Panc1 (cell line): ENCODE measurements at regions not wholly inside any gene's neighbourhood (a gene's known extent, or its start where the extent isn't known, plus 50 kb on each side); places are given as distances from the start of the nearest gene placed in this dataset.
"Not testable (repeated sequence)": the region's sequence is repeated elsewhere in the genome, so short reads cannot be mapped to it uniquely, and the experiment has no call there.

Experiments
- ATAC-seq: fragments of 200-7000 bp; cut with Tn5 transposase; 2 replicates; pipeline ENCODE4 v1.9.1; 2020; ENCODE audit warnings: mild to moderate bottlenecking, moderate library complexity
- BruUV-seq: library from RNA; stranded (reverse); fragments of 400-500 nt; replicated peaks from 2 replicates; lab custom pipeline; 2021; lab: Mats Ljungman, UMichigan
- CTCF ChIA-PET: fragments of 300-600 bp; sonication (Branson Sonifier 250); formaldehyde crosslinking; loops from one replicate; lab custom pipeline; 2022; ENCODE audit warnings: antibody characterized with exemption; lab: Charles Lee
- POLR2A ChIA-PET: fragments of 300-600 bp; sonication (Branson Sonifier 250); formaldehyde crosslinking; loops from one replicate; lab custom pipeline; 2022; ENCODE audit warnings: antibody characterized with exemption; lab: Charles Lee
- DNase-seq: peaks from one replicate; pipeline ENCODE4 v3.0.0-alpha.2; 2010; ENCODE audit warnings: low read depth, low spot score
- H3K27ac ChIP-seq: 2 replicates; pipeline ENCODE4 v1.5.1; 2011; ENCODE audit warnings: mild to moderate bottlenecking, low read length, inconsistent platforms
- H3K27me3 ChIP-seq: fragments of 200-500 bp; sonication (Bioruptor generic); 2 replicates; pipeline ENCODE4 v1.6.0; 2014; ENCODE audit warnings: low read length, inconsistent platforms; ENCODE audit not compliant: control insufficient read depth, insufficient read depth
- H3K36me3 ChIP-seq: fragments of 200-500 bp; sonication (Bioruptor generic); 2 replicates; pipeline ENCODE4 v1.5.1; 2014; ENCODE audit warnings: inconsistent platforms, mild to moderate bottlenecking, low read length, moderate library complexity; ENCODE audit not compliant: control insufficient read depth, insufficient read depth
- H3K4me1 ChIP-seq: 2 replicates; pipeline ENCODE4 v1.5.1; 2011; ENCODE audit warnings: inconsistent platforms, mild to moderate bottlenecking, low read length, moderate library complexity; ENCODE audit not compliant: control insufficient read depth, insufficient read depth
- H3K4me3 ChIP-seq, 2 experiments: 2 replicates each; pipeline ENCODE4 v1.5.1; 2011 to 2012; ENCODE audit warnings: low read depth in 2 of 2, low read length in 2 of 2, mild to moderate bottlenecking in 2 of 2, inconsistent platforms in 1 of 2, moderate library complexity in 1 of 2
- H3K9me3 ChIP-seq: fragments of 200-500 bp; sonication (Bioruptor generic); 2 replicates; pipeline ENCODE4 v1.5.1; 2014; ENCODE audit warnings: low read depth, mild to moderate bottlenecking, inconsistent platforms, low read length, moderate library complexity; ENCODE audit not compliant: control insufficient read depth, insufficient read depth
- POLR2AphosphoS5 ChIP-seq: IDR thresholded peaks from 2 replicates; pipeline ENCODE4 v1.6.1; 2012; ENCODE audit warnings: mild to moderate bottlenecking, low read depth, low read length, moderate library complexity
- REST ChIP-seq, 2 experiments: IDR thresholded peaks; 2 replicates each; pipeline ENCODE4 v1.6.1; 2011 to 2012; ENCODE audit warnings: low read depth in 2 of 2, control low read depth in 1 of 2, low read length in 1 of 2, mild to moderate bottlenecking in 1 of 2, moderate library complexity in 1 of 2; ENCODE audit not compliant: insufficient read depth in 1 of 2
- SIN3A ChIP-seq: IDR thresholded peaks from 2 replicates; pipeline ENCODE4 v1.6.1; 2012; ENCODE audit warnings: low read depth, mild to moderate bottlenecking, low read length, moderate library complexity, borderline replicate concordance; ENCODE audit not compliant: insufficient read depth
- TCF7L2 ChIP-seq: IDR thresholded peaks from 2 replicates; pipeline ENCODE4 v1.6.1; 2011; ENCODE audit warnings: mild to moderate bottlenecking, low read depth, low read length, inconsistent platforms
- in situ Hi-C: cut with HindIII; loops from 2 replicates; pipeline ENCODE4 v1.10.0; 2016; ENCODE audit warnings: low sequenced_read_pairs, low pct_unique_long_range_greater_than_20kb
- intact Hi-C: fragments of 100-400 bp; cut with micrococcal nuclease; formaldehyde crosslinking; loops from one replicate; pipeline ENCODE4 v1.10.0; 2022; ENCODE audit not compliant: unreplicated experiment
- TF ChIP-seq, protein P1 (sequence below): fragments of 450-650 bp; IDR thresholded peaks from 2 replicates; pipeline ENCODE4 v1.5.1; 2017; ENCODE audit warnings: mild to moderate bottlenecking

DNA sequence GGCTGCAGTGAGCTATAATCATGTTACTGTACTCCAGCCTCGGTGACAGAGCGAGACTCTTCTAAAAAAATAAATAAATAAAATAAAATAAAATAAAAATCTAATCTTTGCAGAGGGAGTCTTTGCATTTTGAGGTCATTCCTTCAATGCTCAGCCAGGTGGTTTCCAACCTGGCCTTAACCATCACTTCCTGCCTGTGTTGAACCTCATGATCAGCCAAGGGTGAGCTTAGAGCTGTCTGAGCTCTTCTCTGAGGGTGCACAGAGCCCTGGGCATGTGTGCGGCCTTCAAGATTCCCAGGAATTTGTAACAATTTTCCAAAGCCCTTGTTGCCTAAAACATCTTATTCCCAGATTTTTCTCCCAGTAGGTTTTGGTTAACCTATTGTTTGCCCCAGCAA is 94.3 kb downstream of the KCNJ12 start:
- POLR2A ChIA-PET, H3K9me3 ChIP-seq, H3K36me3 ChIP-seq, intact Hi-C loops, H3K27ac ChIP-seq, H3K4me1 ChIP-seq, in situ Hi-C loops, H3K4me3 ChIP-seq, ATAC-seq, BruUV-seq, H3K27me3 ChIP-seq, DNase-seq, CTCF ChIA-PET: not testable (repeated sequence)

- DNase-seq = no peak
- no peak overlapping the region for H3K4me3 ChIP-seq
- H3K36me3 ChIP-seq = no peaks in the 10 kb centered on the region
- no peak for ATAC-seq
- intact Hi-C loops = no loop called here
- CTCF ChIA-PET = no interaction called here
- H3K4me1 ChIP-seq = no peaks in the 10 kb centered on the region
- no TSS peak for BruUV-seq
- TF ChIP-seq, protein P1, sequence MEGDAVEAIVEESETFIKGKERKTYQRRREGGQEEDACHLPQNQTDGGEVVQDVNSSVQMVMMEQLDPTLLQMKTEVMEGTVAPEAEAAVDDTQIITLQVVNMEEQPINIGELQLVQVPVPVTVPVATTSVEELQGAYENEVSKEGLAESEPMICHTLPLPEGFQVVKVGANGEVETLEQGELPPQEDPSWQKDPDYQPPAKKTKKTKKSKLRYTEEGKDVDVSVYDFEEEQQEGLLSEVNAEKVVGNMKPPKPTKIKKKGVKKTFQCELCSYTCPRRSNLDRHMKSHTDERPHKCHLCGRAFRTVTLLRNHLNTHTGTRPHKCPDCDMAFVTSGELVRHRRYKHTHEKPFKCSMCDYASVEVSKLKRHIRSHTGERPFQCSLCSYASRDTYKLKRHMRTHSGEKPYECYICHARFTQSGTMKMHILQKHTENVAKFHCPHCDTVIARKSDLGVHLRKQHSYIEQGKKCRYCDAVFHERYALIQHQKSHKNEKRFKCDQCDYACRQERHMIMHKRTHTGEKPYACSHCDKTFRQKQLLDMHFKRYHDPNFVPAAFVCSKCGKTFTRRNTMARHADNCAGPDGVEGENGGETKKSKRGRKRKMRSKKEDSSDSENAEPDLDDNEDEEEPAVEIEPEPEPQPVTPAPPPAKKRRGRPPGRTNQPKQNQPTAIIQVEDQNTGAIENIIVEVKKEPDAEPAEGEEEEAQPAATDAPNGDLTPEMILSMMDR = no peak
- TF ChIP-seq POLR2AphosphoS5 (no peak), REST (IDR thresholded peaks at IDR 0.05; ENCODE audit: insufficient read depth in 1 of 2, low read depth in 2 of 2, low read length in 1 of 2) (no peak), TCF7L2 (no peak)
- peaks cover 2% of the 10 kb centered on the region; the same call in 1 of the 2 replicates for H3K27me3 ChIP-seq
- H3K27ac ChIP-seq = no peak overlapping the region
- in situ Hi-C loops = no loop called here
- POLR2A ChIA-PET = no interaction called here
- H3K9me3 ChIP-seq = no peaks in the 10 kb centered on the region
Observed at GRCh38 chr17:21470861-21471260, 94.7 kb downstream of the KCNJ12 start.

DNA sequence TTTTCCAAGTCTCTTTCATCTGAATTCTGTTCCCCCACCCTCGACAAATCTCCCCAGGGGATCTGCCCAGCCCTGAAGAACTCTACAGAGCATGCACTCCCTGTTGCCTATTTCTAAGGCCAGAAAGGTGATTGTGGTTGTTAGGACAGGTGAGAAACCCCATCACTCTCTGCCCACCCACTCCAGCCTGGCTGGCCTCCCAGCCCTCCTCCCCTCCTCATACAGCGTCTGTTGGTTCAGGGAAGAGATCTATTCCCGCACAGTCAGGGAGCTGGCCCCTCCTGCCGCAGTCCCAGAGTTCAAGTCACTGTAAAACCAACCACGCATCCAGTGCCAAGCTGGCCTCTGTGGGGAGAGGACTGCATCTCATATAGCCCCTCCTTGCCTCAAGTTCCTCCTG is 98.7 kb downstream of the KCNJ12 start:
- TF ChIP-seq SIN3A = no peak
- in situ Hi-C loops = no loop called here

More for the DNA sequence above, 98.7 kb downstream of the KCNJ12 start:
- Histone ChIP-seq H3K36me3 (no peaks in the 10 kb centered on the region), H3K27me3 (peaks cover 2% of the 10 kb centered on the region; the same call in 1 of the 2 replicates), H3K4me3 (no peak overlapping the region), H3K9me3 (no peaks in the 10 kb centered on the region), H3K4me1 (no peaks in the 10 kb centered on the region), H3K27ac (no peak overlapping the region)
- no peak for DNase-seq
- no peak for ATAC-seq
- BruUV-seq = no TSS peak
- intact Hi-C loops = no loop called here
- POLR2A ChIA-PET = no interaction called here
- CTCF ChIA-PET = no interaction called here
